Urinary bladder (tissue), 4 donors: ENCODE measurements at regions not wholly inside any gene's neighbourhood (a gene's known extent, or its start where the extent isn't known, plus 50 kb on each side); places are given as distances from the start of the nearest gene placed in this dataset. TPM values are rescaled to one million over a fixed set of nuclear protein-coding genes. Genes with fewer than 3 reads are reported as not detected.

Experiments
- DNase-seq: peaks from one replicate; pipeline ENCODE4 v3.0.0-alpha.2; 2015; ENCODE audit errors: extremely low spot score
- H3K27ac ChIP-seq: one replicate; pipeline ENCODE4 v1.5.1; 2013; ENCODE audit warnings: low read depth, mild to moderate bottlenecking, moderate library complexity
- H3K36me3 ChIP-seq: one replicate; pipeline ENCODE4 v1.6.1; 2013; ENCODE audit warnings: mild to moderate bottlenecking, moderate library complexity; ENCODE audit not compliant: insufficient read depth
- H3K4me1 ChIP-seq: one replicate; pipeline ENCODE4 v1.6.1; 2013; ENCODE audit warnings: mild to moderate bottlenecking, moderate library complexity; ENCODE audit not compliant: insufficient read depth
- H3K4me3 ChIP-seq: one replicate; pipeline ENCODE4 v1.5.1; 2013; ENCODE audit warnings: low read depth, low read length
- WGBS: extraction: QIAGEN DNeasy Blood & Tissue Kit; methylation state at CpG from one replicate; pipeline ENCODE4 v1.1.7; 2013; 5-methylcytosine and 5-hydroxymethylcytosine counted together
- small RNA-seq: library from RNA; depleted of rRNA; stranded (forward); fragments of <200 nt; gene quantifications from one replicate; pipeline ENCODE3, GENCODE V24; 2014
- donor health status: healthy with polysubstance abuse.
- donor health status: healthy.

DNA sequence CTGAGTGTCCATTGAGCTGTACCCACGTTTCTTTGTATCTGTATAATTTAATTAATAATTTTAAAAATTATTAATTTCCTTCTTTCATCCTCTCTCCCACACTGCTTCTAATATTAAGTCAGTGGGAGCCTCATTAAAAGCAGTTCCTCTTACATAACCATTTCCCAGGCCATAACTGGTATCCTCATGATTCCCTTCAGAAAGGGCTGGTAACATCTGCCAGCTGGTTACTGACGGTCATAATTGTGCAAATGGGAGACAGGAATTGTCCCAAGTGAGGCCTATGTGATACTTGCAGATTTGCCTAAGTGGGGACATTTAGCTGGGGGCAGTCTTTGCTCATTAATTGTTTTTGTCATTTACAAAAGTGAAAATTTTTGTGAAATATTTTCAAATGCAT is 69.0 kb upstream of the SPAG17 start:
- Histone ChIP-seq H3K4me1 (no peaks in the 10 kb centered on the region), H3K27ac (no peak overlapping the region), H3K36me3 (no peaks in the 10 kb centered on the region), H3K4me3 (no peak overlapping the region)
- 61% methylated on average over 2 of the region's 2 CpGs for WGBS
- DNase-seq = no peak

DNA sequence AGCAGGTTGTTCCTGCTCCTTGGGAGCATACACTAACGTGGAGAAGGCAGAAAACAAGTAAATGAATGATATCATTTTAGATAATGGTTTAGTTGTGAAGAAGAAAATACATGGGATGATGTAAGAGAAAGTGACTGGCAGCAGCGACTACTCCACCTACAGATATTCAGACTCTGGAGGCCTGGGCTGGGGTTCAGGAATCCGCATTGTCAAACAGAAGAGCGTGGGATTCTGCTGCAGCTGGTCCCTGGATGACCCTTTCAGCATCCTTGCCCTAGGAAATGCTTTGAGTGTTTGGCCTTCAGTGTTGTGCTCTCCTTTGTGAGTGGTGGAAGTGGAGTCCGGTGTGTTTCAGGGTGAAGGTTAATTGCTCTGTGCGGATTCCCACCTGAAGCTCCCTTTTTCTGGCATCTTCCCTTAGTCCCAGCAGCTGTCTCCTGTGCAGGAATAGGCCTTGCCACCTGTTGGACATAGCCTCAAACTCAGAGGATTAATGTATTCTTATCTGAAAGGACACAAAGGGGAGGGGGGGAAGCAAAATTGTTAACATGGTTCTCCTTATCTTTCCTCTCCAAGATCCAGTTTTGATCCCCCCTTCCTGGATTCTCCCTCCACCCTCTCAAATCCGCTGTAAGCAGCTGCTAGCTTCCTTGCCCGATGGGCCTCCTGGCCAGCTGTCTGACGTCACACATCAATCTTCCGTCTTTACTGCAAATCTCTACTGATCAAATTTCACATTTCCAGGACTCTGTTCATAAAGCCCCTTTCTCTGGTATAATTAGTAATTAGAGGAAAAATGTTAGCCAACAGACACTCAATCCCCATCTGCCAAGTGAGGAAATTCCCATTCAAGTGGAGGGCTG is 68.3 kb upstream of the SPAG17 start:
- no peaks in the 10 kb centered on the region for H3K36me3 ChIP-seq
- no peak for DNase-seq
- 50% methylated on average over 10 of the region's 10 CpGs for WGBS

DNA sequence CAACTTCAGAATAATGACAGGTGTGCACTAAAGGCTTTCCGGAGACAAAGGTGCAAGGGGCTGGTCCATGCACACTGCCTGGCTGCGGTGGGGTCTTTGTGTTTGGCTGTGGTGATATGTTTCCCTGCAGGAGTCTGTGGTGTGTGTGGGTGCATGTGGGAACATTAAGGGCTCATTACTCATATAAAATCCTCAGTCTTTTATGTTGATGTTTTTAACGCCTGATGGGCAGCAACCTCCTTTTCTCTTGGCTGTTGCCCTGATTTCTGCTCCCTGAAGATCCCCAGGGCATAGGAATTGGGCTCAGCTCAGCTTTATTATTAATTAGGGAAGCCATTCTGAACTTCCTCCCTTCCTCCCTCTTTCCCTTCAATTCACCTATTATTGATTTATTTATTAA is 67.6 kb upstream of the SPAG17 start:
- WGBS = 92% methylated on average over 3 of the region's 3 CpGs
- Histone ChIP-seq H3K27ac (no peak overlapping the region), H3K4me1 (no peaks in the 10 kb centered on the region), H3K36me3 (no peaks in the 10 kb centered on the region), H3K4me3 (no peak overlapping the region)
- DNase-seq = no peak

More for the DNA sequence above, 68.3 kb upstream of the SPAG17 start:
- Histone ChIP-seq H3K4me1 (no peaks in the 10 kb centered on the region), H3K4me3 (no peak overlapping the region), H3K27ac (no peak overlapping the region)

DNA sequence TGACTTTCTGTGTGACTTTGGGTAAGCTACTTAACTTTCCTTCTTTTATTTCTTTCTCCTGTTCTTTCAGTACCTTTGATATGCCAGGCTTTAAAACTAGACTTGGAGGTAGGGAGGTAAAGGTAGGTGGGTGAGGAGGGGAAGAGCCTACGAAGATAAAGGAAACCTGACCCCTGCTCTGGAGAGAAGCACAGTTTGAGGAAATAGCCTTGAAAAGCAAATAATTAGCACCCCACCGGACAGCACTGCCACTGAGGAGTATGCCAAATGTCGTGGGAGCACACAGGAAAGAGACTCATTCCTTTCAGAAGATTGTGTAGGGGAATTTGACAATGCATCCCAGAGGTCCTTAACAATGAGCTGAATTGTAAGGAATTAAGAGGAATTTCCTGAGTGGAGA is 65.2 kb upstream of the SPAG17 start:
- no peak overlapping the region for H3K27ac ChIP-seq
- no peaks in the 10 kb centered on the region for H3K36me3 ChIP-seq
- DNase-seq = no peak
- no peaks in the 10 kb centered on the region for H3K4me1 ChIP-seq
- WGBS = 30% methylated on average over 3 of the region's 3 CpGs
- H3K4me3 ChIP-seq = no peak overlapping the region

DNA sequence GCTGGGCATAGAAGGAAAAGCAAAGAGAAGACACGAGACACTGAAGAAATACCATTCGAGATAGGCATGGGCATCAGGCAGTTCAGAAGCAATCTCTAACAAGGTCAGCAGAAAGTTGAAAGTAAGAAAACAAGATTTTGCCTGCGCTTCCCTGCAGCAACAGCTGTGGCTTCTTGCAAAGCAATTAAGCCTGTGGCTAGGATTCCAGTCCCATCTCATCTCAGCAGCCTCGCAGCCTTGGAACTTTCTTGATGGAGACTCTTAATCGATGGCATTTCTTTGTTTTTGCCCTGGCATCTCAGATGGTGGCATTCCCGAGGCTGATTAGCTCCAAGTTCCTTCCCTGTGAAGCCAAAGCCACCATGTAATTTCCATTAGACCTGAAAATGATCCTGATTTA is 64.6 kb upstream of the SPAG17 start:
- H3K4me1 ChIP-seq = no peaks in the 10 kb centered on the region
- DNase-seq = no peak
- 84% methylated on average over 6 of the region's 6 CpGs for WGBS

DNA sequence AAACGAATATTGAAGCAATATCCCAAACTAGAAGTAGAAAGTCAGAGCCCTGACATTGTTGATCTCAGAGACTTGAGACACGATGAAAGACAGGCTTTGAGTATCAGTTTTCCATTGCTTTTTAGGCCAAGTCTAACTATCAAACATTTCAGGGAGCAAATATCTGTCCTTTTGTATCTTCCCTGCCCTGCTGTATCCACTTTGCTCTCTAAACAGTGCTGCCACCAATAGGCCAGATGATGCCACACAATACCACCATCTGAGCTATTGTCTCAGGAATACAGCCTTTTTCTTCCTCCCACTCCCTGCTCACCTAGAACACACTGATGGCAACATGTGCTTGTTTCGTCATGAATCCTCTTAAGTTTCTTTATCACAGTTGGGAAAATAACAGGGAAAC is 62.6 kb upstream of the SPAG17 start:
- WGBS = 73% methylated on average over 3 of the region's 3 CpGs
- no peak for DNase-seq

More for the DNA sequence above, 64.6 kb upstream of the SPAG17 start:
- H3K27ac ChIP-seq = no peak overlapping the region
- H3K4me3 ChIP-seq = no peak overlapping the region
- H3K36me3 ChIP-seq = no peaks in the 10 kb centered on the region

DNA sequence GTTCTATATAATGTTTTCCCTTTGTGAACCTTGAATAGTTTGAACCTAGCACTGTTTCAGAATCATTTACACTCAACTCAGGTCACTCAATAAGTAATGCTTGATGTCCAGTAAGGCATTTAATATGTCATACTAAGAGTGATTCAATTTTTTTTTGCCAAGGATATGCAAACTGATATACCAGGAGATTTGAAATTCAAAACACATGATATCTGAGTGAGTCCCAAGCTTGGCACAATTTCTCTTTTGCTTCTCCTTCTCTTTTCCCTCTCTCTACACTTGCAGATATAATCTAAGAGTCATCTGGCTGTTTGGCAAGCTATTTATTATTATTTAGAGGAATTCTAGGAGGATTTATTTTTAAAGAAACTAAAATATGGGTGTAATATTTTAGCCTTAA is 61.6 kb upstream of the SPAG17 start:
- no peaks in the 10 kb centered on the region for H3K4me1 ChIP-seq
- no peaks in the 10 kb centered on the region for H3K36me3 ChIP-seq
- H3K4me3 ChIP-seq = no peak overlapping the region
- no peak overlapping the region for H3K27ac ChIP-seq
- DNase-seq = no peak

More for the DNA sequence above, 62.6 kb upstream of the SPAG17 start:
- Histone ChIP-seq H3K27ac (no peak overlapping the region), H3K36me3 (no peaks in the 10 kb centered on the region), H3K4me1 (no peaks in the 10 kb centered on the region), H3K4me3 (no peak overlapping the region)

DNA sequence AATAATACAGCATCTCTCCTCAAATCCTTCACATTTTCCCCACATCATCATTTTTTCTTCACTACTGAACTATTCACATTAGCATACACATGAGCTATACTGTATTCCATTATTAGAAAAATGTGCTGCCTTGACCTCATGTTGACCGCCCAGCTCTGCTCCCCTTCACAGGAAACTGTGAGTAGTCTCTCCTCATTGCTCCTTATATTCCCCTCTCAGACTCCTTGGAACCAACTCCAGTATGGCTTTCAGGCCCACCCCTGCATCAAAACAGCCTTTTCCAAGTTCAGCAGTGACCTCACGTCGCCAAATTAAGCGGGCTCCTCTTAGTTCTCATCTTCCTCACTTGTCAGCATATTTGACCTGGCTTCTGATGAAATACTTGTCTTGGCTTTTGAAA is 59.2 kb upstream of the SPAG17 start:
- DNase-seq = no peak
- Histone ChIP-seq H3K27ac (no peak overlapping the region), H3K4me1 (no peaks in the 10 kb centered on the region), H3K36me3 (no peaks in the 10 kb centered on the region), H3K4me3 (no peak overlapping the region)
- WGBS = 28% methylated on average over 4 of the region's 4 CpGs

DNA sequence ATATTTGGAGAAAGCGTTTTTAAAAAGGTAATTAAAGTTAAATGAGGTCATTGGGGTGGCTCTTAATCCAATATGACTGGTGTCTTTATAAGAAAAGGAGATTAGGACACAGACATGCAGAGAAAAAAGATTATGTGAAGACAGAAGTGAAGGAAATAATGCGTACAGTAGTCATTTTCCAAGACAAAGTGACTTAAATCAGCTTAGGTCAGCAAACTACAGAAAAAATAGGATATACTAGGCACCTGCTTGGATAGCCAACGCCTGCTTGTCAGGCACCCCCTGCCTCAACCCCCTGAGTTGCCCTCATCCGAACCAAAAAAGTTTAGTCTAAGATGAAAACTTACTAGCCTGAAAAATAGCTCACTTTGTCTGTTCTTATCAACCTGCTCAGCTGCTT is 58.2 kb upstream of the SPAG17 start:
- H3K36me3 ChIP-seq = no peaks in the 10 kb centered on the region
- H3K27ac ChIP-seq = no peak overlapping the region
- no peak for DNase-seq
- no peak overlapping the region for H3K4me3 ChIP-seq
- H3K4me1 ChIP-seq = no peaks in the 10 kb centered on the region
- WGBS = 69% methylated on average over 4 of the region's 4 CpGs

Small RNAs in the stretch of these regions (small RNA-seq; reads per million reads assigned to genes)
- not detected for gene RNA5SP56
